ENCODE measurements at regions not wholly inside any gene's neighbourhood (a gene's known extent, or its start where the extent isn't known, plus 50 kb on each side); places are given as distances from the start of the nearest gene placed in this dataset.

DNA sequence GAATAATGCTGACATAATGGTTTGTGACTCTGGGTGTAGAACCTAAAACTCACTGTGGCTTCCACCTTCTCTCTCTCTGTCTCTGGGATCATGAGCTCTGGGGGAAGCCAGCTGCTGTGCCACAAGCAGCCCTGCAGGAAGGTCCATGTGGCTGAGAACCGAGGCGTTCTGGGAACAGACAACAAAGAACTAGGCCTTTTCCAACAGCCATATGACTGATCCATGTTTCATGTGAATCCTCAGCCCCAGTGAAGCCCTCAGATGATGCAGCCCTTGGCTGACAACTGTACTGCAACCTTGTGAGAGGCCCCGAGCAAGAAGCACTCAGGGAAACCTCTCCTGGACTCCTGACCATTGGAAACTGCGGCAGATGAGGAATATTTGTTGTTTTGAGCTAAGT, 56.6 kb downstream of the HLA-G start:
- no peak for DNase-seq (ENCODE audit: low read depth in 3 of 3)

DNA sequence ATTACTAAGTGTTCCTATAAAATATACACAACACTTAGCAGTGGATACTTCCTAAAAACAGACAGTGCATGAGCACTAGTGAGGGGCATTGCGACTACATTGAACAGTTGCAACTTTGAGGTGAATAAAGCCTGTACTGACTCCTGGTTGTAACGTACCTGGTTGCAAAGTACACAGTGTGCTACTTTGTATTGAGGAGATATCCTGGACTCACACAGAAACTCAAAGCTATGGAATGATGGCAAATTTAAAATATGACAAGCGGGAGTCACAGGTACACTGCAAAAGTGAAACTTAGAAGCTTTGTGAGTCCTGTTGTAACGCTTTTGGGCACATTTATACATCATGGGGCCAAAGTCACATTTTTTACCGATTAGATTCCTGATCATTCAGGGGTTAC, 55.6 kb upstream of the HLA-A start:
- DNase-seq (ENCODE audit: low read depth in 3 of 3) = no peak

DNA sequence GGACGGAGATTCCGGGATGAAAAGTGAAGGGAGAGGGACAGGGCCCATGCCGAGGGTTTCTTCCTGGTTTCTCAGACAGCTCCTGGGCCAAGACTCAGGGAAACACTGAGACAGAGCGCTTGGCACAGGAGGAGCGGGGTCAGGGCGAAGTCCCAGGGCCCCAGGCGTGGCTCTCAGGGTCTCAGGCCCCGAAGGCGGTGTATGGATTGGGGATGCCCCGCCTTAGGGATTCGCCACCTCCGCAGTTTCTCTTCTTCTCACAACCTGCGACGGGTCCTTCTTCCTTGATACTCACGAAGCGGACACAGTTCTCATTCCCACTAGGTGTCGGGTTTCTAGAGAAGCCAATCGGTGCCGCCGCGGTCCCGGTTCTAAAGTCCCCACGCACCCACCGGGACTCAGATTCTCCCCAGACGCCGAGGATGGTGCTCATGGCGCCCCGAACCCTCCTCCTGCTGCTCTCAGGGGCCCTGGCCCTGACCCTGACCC, 55.0 kb upstream of the HLA-A start:
- peak in 1 of 3 donors; percentile 3 for DNase-seq (ENCODE audit: low read depth in 3 of 3)

DNA sequence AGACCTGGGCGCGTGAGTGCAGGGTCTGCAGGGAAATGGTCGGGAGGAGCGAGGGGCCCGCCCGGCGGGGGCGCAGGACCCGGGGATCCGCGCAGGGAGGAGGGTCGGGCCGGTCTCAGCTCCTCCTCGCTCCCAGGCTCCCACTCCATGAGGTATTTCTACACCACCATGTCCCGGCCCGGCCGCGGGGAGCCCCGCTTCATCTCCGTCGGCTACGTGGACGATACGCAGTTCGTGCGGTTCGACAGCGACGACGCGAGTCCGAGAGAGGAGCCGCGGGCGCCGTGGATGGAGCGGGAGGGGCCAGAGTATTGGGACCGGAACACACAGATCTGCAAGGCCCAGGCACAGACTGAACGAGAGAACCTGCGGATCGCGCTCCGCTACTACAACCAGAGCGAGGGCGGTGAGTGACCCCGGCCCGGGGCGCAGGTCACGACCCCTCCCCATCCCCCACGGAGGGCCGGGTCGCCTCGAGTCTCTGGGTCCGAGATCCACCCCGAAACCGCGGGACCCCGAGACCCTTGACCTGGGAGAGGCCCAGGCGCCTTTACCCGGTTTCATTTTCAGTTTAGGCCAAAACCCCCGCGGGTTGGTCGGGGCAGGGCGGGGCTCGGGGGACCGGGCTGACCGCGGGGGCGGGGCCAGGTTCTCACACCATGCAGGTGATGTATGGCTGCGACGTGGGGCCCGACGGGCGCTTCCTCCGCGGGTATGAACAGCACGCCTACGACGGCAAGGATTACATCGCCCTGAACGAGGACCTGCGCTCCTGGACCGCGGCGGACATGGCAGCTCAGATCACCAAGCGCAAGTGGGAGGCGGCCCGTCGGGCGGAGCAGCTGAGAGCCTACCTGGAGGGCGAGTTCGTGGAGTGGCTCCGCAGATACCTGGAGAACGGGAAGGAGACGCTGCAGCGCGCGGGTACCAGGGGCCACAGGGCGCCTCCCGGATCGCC, 54.2 kb upstream of the HLA-A start:
- peak; percentile 53 to 60 (median 58) for DNase-seq (ENCODE audit: low read depth in 3 of 3)

All from stimulated activated CD4-positive, alpha-beta T cell treated with anti-CD3 and anti-CD28 coated beads, TNF-alpha, amount 100 ng/mL, for 48 hours (primary cell).